CD4-positive, alpha-beta T cell treated with Interleukin-6 at 100 ng/mL for 8 hours (primary cell): ENCODE measurements at regions not wholly inside any gene's neighbourhood (a gene's known extent, or its start where the extent isn't known, plus 50 kb on each side); places are given as distances from the start of the nearest gene placed in this dataset.
"Not testable (repeated sequence)": the region's sequence is repeated elsewhere in the genome, so short reads cannot be mapped to it uniquely, and the experiment has no call there.

Experiments
- DNase-seq: peaks from one replicate; pipeline ENCODE4 v3.0.0-alpha.2; 2020; ENCODE audit warnings: mixed read lengths, low spot score

DNA sequence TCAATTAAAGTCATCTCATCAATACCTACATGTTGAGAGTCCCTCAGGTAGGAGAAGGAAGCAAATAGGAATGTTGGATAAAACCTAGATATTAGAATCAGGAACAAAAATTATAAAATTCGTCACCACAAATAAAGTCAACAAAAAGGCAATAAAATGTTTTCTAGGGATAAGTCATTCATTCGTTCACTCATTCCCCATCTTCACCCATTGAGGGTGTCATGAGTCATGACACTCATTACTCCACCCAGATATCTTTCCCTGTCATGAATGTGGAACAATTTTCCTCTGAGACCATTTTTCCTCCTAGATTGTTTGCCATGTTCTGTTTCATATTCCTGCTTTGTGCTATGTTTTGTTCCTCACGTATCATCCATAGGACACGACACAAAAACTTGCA, 50.9 kb upstream of the OLIG3 start:
- no peak for DNase-seq

DNA sequence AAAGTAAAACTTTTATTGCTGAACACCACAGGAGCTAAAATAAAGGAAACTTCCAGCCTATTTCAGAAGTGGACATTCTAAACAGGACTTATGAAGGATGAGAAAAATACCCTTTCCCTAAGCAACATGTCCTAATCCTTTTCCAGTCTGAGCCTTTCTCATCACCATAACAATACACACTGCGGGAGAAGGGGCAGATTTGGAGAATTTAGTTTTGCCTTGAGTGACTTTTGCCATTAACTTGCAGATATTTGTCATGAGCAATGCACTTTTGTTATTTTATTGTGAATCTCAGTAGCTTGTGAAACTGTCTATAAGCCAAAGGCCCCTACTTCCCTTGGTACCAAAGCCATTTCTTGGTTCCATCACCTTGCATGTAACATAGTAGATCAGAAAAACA, 53.0 kb upstream of the OLIG3 start:
- DNase-seq: no peak

DNA sequence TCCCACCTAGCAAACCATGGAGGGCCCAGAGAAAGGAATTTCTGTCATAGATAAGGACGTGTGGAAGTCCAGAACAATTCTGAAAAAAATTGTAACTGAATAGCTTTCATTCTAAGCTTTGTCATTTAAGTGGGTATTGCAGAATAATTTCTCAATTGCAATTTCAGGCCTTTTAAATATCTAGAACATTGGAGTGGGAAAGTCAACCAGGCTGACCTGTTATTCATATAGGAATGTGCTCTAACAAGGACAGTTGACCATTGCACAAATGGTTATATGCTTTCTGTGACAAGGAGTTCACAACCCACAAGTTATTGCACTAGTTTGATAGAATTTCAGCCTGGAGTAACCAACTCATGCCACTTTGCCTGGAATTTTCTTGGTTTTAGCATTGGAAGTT, 53.4 kb upstream of the OLIG3 start:
- DNase-seq: no peak

DNA sequence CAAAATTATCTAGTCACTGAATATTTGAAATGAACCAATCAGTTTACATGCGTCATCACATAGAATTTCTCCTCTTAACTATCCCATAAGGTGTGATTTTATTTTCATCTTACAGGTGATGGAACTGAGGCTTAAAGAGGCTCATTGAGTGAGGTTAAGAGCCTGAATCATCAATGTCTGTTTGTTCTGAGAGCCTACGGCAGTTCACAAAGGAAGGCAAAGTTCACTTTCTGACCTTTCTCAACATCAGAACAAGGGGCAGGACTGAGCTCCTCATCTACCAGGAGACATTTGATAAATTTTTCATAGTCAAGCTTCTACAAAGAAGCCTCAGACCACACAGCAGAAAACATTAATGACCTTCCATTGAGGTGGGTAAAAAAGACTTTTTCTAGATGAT, 54.9 kb upstream of the OLIG3 start:
- DNase-seq: no peak

DNA sequence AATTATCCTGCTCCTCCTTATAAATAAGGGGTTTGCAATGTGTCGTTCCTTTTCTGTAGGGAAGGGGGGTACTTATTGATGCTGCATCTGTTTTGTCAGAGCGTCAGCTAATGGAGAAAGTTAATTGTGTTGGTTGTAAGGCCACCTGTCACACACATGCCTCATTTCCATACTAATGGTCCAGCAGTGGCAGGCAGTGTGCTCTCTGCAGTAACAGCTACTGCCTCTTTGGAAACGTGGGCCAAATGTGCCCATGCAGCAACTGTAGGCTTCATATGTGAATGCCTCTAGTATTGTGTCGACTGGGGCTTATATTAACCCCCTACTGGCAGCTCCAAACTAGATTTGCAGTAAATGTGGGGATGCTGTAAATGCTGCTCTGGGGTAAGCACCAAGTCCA, 56.3 kb upstream of the OLIG3 start:
- no peak for DNase-seq

DNA sequence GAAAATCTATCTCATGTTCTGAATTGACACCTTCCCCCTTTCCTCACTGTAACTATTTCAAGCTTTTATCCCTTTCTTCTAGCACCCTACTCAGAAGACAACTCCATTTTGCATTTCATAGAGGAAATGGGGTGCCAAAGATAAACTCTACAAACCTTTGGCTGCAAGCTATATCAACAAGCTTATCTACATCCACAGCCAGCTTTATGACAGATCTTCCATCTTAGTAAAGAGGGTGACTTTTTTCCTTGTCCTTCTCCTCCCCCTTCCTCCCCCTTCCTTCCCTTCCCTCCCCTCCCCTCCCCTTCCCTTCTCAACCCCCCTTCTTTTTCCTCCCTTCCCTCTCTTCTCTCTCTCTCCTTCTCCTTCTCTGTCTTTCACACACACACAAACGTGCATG, 58.0 kb upstream of the OLIG3 start:
- DNase-seq: no peak

DNA sequence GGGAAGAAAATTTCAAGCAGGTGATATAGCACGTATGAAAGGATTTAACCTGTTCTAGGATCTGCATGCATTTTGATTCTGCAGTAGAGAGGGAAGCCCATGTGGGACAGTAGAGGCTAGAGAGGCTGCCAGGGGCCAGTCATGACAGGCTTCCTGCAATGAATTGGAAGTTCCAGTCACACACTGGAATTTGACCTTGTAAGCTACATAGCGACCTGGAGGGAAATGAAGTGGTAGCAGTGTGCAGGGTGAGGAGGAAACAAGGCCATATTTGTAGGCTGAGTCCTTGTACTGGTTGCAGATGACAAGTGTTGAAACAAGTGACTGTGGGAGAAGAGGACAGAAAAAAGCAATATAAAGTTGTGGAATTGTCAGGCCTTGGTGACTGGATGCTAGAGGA, 58.6 kb upstream of the OLIG3 start:
- no peak for DNase-seq

DNA sequence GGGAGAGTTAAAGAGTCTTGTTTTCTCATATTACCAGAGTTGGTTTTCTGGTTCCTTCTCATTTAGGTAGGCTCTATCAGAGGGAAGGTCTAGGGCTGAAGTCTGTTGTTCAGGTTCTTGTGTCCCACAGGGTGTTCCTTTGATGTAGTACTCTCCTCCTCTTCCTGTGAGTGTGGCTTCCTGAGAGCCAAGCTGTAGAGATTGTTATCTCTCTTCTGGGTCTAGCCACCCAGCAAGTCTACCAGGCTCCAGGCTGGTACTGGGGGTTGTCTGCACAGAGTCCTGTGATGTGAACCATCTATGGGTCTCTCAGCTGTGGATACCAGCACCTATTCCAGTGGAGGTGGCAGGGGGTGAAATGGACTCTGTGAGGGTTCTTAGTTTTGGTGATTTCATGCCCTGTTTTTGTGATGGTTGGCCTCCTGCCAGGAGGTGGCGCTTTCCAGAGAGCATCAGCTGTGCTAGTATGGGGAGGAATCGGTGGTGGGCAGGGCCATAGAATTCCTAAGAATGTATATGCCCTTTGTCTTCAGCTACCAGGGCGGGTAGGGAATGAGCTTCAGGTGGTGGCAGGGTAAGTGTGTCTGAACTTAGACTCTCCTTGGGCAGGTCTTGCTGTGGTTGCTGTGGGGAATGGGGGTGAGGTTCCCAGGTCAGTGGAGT, 65.5 kb upstream of the OLIG3 start:
- peak; percentile 72 for DNase-seq

DNA sequence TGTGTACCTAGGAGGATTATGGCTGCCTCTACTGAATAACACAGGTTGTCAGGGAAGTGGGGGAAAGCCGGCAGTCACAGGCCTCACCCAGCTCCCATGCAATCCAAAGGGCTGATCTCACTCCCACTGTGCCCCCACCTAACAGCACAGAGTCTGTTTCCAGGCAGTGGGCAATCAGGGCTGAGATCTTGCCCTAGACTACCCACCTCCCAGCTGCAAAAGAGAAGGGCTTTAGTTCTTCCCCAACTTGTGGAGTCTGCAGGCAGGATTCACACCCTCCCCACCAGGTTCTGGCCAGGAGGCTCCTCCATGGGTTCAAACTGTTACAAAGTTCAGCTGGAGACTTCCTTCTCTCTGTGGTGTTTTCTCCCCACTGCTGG, 66.0 kb upstream of the OLIG3 start:
- no peak for DNase-seq

DNA sequence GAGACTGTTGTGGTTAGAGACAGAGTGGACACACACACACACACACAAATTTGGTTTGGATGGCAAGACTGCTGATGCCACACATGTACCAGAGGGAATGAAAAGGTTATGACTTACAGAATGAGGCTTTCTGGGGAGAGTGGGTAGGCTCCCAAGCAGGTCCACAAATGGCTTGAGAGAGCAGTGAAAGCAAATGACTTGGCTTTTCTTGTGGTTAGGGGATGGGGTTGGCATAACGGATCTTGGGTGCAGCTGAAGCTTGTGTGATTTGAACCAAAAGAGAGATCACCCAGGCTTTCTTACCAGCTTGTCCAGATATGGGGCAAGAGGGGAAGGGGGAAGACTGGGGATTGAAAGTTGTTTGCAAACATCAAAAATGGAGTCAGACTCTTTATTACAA, 73.9 kb upstream of the OLIG3 start:
- no peak for DNase-seq

DNA sequence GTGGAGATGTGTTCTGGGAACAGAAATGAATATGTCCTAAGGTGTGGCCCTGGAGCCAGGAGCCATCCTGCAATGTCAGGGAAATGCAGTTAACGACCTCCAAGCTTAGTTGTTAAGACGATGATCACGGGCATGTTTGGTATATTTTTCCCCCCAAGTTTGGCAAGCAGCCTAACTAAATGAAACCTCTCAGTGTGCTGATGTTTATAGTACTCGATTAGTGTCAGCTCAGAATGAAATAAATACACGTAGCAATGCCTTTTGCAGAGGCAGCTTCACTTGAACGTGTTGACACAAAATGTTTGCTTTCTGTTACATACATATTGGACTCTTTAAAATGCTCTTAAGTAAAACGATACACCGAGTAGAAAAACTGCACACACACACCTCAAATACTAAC, 76.2 kb upstream of the OLIG3 start:
- DNase-seq: no peak

DNA sequence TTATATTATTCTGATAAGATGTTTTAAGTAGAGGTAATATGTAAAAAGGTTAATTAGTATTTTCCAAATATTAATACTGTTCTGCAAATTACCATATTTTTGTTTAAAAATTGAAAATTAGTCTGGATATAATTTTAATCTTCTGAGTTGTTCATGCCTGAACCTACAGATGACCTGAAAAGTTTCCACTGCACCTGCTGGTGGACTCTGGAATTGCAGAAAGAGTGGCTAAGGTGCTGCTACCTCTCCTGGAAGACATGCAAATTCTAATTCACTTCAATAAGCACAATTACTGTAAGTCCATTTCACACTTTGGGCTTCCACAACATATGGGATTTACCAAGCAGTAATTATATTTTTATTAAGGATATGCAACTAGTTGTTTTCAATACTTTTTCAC, 77.7 kb upstream of the OLIG3 start:
- peak; percentile 64 for DNase-seq

DNA sequence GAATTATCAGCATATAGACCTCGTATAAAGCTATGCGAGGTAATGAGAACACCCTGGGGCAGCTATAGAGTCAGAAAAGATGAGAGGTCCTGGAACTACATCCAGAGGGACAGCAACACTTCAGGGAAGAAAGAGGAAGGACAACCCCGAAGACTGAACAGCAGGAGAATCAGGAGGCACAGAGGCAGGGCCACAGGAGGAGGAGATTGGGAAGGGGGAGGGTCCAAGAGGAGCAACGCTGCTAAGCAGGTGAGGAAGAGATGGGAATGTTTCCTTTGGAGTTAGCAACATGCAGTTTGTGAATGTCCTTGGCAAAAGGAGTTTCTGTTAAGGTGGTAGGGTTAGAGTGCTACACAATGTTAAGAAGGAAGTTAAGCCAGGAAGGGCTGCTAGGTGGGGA, 79.5 kb upstream of the OLIG3 start:
- no peak for DNase-seq

DNA sequence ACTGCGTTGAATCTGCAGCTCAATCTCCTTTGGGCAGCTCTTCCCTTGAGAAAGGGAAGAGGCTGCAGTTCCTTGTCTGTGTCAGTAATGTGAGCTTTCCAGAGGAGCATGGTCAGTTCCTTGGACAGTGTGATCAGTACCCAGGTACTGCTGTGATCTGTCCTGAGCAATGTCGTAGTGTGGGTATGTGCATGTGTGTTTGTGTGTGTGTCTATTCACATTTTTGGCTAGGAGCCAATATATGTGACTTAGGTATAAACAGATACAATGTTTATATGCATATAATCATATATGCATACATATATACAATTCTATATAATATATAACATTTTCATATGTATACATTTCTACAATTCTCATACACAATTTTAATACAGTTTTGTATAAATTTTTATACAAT, 85.4 kb upstream of the OLIG3 start:
- DNase-seq: no peak

DNA sequence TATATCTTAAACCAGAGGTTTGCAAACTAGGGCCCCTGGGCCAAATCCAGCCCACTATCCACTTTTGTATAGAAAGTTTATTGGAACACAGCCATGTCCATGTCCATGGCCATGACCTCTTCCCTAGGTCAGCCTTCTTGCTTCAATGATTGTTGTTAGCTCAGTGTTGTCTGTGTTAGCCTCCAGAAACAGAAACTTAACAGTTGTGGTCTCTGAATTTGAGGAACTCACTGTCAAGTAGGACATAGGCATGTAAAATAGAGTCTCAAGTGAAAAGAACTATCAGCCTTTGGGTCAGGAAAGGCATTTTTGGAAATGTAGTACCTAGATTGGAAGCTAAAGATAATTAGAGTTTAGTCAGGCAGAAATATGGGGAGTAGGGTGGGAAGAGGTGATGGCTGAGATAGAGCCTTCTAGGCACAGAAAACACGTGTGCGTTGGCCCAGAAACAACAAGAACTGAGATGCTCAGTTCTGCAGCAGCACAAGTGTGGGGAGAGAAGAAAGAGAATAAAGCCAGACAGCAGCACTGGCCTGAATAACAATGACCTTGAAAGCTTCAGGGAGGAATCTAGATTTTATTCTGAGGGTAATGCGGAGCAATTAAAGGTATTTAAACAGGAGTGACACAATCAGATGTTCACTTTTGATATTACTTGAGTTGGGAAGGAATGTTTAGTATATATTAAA, 87.0 kb upstream of the OLIG3 start:
- no peak for DNase-seq

DNA sequence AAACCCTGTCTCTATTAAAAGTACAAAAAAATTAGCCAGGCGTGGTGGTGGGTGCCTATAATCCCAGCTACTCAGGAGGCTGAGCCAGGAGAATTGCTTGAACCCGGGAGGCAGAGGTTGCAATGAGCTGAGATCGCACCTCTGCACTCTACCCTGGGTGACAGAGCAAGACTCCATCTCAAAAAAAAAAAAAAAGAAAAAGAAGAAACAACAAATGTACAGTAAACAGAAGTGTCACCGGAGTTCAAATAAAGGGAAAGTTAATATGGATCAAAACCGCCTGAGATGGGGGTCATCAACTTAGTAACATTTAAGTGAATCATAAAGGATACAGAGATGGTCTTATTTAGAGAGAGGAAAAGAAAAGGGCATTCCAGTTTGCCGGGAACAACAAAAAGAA, 89.3 kb upstream of the OLIG3 start:
- not testable (repeated sequence) for DNase-seq

DNA sequence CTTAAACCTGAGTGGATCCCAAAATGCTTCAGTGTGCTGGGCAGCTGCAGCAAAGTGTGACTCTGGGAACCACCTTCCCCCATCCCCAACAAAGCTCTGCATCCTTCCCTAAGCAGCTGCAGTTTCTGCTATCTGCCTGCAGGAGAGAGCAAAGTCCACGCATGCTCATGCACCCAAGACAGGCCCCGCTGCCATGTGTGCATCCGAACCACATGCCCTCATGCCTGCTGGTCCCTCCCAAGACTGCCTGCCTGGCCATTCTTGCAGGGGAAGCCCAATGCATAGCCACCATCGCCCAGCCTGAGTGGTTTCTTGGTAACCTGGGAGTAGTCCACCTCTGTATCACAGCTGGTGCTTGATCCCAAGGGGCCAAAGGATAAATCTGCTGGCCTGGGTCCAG, 94.3 kb upstream of the OLIG3 start:
- no peak for DNase-seq

DNA sequence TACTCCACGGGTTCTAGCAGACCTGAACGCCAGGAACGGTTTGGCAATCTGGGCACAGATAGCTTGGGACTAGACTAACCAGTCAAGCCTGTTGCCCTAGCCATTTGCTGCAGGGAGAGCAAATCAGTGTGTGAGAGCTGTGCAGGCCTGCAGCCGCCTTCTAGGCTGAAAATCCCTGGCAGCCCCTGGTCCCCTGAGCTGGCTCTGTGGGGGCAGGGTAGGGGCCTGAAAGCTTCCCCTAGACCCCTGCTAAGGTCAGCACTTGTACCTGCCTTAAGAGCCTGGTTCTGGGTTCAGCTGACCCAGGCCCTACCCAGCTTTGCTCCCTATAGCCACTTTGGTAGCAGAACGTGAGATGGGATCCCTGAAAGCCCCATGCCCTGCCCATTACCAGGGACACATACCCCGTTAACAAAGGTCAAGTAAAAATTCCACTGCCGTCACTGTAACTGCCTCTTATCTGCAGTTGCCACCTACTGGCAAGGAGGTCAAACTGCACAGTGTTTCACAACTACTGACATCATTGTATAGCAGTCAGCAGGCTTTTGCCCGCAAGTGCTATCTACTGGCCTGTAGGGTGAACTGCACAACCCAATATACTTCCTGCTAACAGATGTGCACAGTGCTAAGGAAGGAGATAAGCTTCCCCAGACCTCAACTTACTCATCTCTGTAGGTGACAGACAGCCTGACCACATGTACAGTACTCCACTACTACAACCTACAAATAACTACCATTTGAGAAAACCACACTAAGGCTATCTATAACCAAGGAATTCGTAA, 95.1 kb upstream of the OLIG3 start:
- peak; percentile 70 for DNase-seq

DNA sequence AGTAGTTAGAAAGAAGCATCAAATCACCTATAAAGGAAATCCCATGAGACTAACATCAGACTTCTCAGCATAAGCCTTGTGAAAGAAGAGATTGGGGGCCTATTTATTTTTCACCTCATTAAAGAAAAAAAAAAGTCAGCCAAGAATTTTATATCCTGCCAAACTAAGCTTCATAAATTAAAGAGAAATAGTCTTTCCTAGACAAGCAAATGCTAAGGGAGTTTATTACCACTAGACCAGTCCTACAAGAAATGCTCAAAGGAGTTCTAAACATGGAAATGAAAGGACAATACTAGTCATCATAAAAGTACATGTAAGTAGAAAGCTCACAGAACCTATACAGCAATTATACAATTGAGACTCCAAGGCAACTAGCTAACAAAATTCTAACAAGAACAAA, 96.5 kb upstream of the OLIG3 start:
- no peak for DNase-seq

DNA sequence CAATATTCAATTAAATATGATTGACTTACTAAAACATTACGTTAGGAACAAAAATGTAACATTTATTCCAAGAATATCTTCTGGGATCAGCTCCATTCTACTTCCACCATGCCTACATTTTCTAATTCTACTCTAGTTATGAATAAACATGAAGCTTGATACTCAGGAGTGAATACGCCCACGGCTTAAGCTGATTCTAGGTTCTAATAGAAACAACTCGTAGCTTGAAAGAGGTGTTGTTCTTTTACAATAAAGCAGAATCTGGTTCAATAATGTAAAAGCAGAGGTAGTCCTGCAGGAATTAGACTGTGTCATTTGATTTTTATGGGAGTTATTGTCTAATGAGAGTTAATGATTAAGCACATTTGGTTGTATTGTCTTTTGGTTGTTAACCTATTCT, 107.3 kb upstream of the OLIG3 start:
- DNase-seq: no peak

DNA sequence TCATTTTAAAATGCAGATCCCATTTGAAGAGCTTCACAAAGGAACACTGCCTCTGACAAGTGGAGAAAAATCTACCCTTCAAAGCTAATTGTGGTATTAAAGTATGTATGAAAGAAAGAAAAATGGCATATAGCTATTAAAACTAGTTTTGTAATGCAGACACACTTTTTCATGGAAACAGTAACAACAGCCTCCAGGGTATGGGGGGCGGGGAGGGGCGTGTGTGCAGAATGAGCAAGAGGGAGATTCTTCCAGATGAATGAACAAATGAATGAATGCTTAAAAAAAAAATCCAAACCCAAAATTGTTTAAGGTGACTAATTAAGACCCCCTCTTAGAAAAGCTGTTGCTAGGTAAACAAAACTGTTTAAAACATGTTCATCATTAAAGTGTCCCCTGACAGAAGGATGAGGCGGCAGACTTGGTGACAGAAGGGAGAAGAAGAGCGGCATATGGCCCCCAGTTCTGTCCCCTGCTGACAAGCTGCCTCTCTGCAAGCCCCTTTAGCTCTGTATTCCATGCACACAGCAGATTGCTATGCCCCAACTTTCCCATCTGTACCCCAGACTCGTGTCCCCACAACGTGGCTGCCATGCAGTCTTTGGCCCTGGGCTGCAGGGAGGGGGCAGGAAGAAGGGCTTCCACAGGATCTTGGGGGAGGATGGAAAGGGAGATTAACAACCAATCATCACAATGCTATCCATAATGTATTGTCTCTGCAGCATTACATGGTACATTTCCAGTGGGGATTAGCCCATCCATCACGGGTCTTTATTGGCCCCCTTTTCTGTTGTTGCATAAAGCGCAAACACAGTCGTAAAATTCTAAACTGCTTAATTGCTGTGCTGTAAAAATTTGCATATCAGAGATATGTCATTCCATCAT, 108.4 kb upstream of the OLIG3 start:
- DNase-seq: no peak

DNA sequence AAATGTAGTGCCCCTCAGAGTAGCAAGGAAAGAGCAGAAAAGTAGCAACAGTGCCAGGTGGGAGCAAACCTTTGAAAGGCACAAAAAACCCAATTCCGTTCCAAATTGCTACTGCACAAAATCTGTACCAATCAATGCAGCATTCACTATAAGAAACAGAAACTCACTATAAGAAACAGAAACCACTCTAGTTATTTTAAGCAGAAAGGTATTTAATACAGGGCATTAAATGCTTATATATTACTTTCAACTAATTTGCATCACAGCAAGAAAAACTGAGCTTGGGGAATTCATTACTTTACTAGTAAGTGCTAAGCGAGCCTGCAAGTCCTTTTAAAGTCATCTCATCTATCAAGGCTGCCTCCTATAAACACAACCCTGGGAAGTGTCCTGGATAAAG, 116.5 kb upstream of the OLIG3 start:
- DNase-seq: no peak

DNA sequence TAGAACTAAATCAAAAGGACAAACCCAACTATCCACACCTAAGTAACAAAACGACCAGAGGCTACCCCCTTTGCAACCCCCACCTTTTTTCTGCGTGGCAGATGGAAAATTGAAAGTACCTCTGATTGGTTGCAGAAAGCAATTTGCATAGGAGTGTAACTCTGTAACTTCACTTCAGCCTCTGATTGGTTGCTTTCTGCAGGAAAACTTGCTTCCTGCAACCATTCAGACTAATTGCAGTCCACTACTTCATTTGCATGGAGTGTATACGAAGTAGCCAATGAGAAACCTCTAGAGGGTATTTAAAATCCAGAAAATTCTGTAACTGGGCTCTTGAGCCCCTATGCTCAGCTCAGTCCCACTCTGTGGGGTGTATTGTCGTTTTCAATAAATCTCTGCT, 129.1 kb upstream of the OLIG3 start:
- no peak for DNase-seq
